Osteoblast (primary cell): ENCODE measurements at regions not wholly inside any gene's neighbourhood (a gene's known extent, or its start where the extent isn't known, plus 50 kb on each side); places are given as distances from the start of the nearest gene placed in this dataset.

Source experiments
- DNase-seq: peaks from one replicate; pipeline ENCODE4 v3.0.0; 2011; ENCODE audit warnings: low spot score, mixed read lengths; ENCODE audit not compliant: insufficient read length; ENCODE audit errors: missing footprints
- H2AFZ ChIP-seq: 2 replicates; pipeline ENCODE4 v1.6.0; 2011; ENCODE audit warnings: mild to moderate bottlenecking, low read length
- H3K27ac ChIP-seq: 2 replicates; pipeline ENCODE4 v1.5.1; 2011; ENCODE audit warnings: mild to moderate bottlenecking, low read depth, low read length, moderate library complexity
- H3K27me3 ChIP-seq: 2 replicates; pipeline ENCODE4 v1.6.0; 2012; ENCODE audit warnings: mild to moderate bottlenecking, control low read depth, inconsistent platforms, low read length, moderate library complexity; ENCODE audit not compliant: insufficient read depth
- H3K36me3 ChIP-seq: 2 replicates; pipeline ENCODE4 v1.5.1; 2011; ENCODE audit warnings: mild to moderate bottlenecking, low read length, control low read depth, moderate library complexity; ENCODE audit not compliant: insufficient read depth
- H3K4me1 ChIP-seq: 2 replicates; pipeline ENCODE4 v1.5.1; 2011; ENCODE audit warnings: mild to moderate bottlenecking, low read length, control low read depth, moderate library complexity; ENCODE audit not compliant: insufficient read depth
- H3K4me2 ChIP-seq: 2 replicates; pipeline ENCODE4 v1.6.0; 2011; ENCODE audit warnings: mild to moderate bottlenecking, low read length; ENCODE audit not compliant: insufficient read depth
- H3K4me3 ChIP-seq: fragments of 200-600 bp; sonication (generic); 3 replicates; pipeline ENCODE4 v1.5.1; 2012; ENCODE audit warnings: mild to moderate bottlenecking, low read length, inconsistent platforms; ENCODE audit not compliant: insufficient read depth
- H3K79me2 ChIP-seq: 2 replicates; pipeline ENCODE4 v1.6.0; 2012; ENCODE audit warnings: mild to moderate bottlenecking, low read length, control low read depth, inconsistent platforms; ENCODE audit not compliant: insufficient read depth
- H3K9me3 ChIP-seq: 2 replicates; pipeline ENCODE4 v1.5.1; 2011; ENCODE audit warnings: low read depth, low read length, control low read depth
- H4K20me1 ChIP-seq: 2 replicates; pipeline ENCODE4 v1.6.0; 2012; ENCODE audit warnings: mild to moderate bottlenecking, low read length, control low read depth; ENCODE audit not compliant: insufficient read depth
- CTCF ChIP-seq: IDR thresholded peaks from 2 replicates; pipeline ENCODE4 v1.5.1; 2011; ENCODE audit warnings: mild to moderate bottlenecking, low read depth, low read length, moderate library complexity; ENCODE audit errors: extremely low read depth

- DNase-seq, result no peak
- Histone ChIP-seq H3K27me3 (no peaks in the 10 kb centered on the region), H3K79me2 (no peaks in the 10 kb centered on the region), H4K20me1 (no peaks in the 10 kb centered on the region), H3K4me2 (no peak overlapping the region), H2AFZ (no peak overlapping the region), H3K36me3 (no peaks in the 10 kb centered on the region), H3K9me3 (peaks cover 4% of the 10 kb centered on the region), H3K27ac (no peak overlapping the region), H3K4me1 (no peaks in the 10 kb centered on the region), H3K4me3 (no peak overlapping the region)
- TF ChIP-seq CTCF, result no peak
Measured at GRCh38 chr18:30860741-30861140, 181.8 kb downstream of the DSC3 start.

DNA sequence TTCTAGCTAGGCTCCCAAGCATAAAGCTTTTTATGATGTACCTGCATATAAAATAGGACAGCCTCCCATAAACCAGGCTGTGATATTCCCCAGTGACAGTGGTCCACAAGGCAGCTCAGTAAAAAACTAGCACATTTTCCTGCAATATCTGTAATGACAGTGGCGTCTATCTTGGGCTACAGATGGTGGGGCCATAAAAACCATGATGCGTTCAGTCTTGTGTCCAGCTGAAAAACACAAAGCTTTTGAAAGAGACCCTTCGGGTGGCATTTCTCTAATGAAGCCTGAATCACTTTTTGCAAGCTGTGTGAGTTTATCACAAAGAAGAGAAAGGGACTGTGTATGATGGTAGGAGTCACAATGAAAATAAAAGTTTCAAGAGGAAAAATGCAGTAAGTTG lies 183.5 kb downstream of the DSC3 start:
- no peaks in the 10 kb centered on the region for H3K27me3 ChIP-seq
- no peaks in the 10 kb centered on the region for H3K36me3 ChIP-seq
- no peak overlapping the region for H2AFZ ChIP-seq
- H3K79me2 ChIP-seq, result no peaks in the 10 kb centered on the region
- H3K4me3 ChIP-seq, result no peak overlapping the region
- no peaks in the 10 kb centered on the region for H4K20me1 ChIP-seq
- peaks cover 4% of the 10 kb centered on the region for H3K9me3 ChIP-seq
- H3K4me1 ChIP-seq, result no peaks in the 10 kb centered on the region
- no peak for TF ChIP-seq CTCF
- H3K27ac ChIP-seq, result no peak overlapping the region
- no peak overlapping the region for H3K4me2 ChIP-seq
- DNase-seq, result no peak

- no peak for TF ChIP-seq CTCF
- H3K4me3 ChIP-seq, result no peak overlapping the region
- H3K4me2 ChIP-seq, result no peak overlapping the region
- H4K20me1 ChIP-seq, result no peaks in the 10 kb centered on the region
- no peaks in the 10 kb centered on the region for H3K36me3 ChIP-seq
- H3K27me3 ChIP-seq, result no peaks in the 10 kb centered on the region
- H2AFZ ChIP-seq, result no peak overlapping the region
- H3K79me2 ChIP-seq, result no peaks in the 10 kb centered on the region
- no peak for DNase-seq
- no peaks in the 10 kb centered on the region for H3K4me1 ChIP-seq
- peaks cover 2% of the 10 kb centered on the region for H3K9me3 ChIP-seq
- H3K27ac ChIP-seq, result no peak overlapping the region
Measured at GRCh38 chr18:30858560-30858959, 184.0 kb downstream of the DSC3 start.

DNA sequence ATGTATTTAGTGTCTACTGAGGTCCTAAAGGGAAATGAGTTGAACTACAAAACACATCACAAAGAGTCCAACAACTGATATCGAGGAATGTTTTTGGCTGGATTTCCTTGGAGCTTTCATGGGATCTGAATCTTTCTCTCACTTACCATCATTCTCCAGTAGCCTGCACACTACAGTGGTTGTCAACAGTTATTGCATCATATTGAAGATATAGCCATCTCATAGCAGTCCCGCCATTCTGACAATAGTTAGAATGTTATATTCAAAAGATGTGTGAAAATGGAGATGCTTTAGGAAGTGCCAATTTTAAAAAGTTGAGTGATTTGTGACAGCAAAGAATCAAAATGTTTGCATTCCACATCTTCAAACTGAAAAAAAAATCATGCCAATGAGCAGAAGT lies 186.8 kb downstream of the DSC3 start:
- no peak overlapping the region for H3K4me3 ChIP-seq
- no peak for DNase-seq
- H3K79me2 ChIP-seq, result no peaks in the 10 kb centered on the region
- H4K20me1 ChIP-seq, result no peaks in the 10 kb centered on the region
- TF ChIP-seq CTCF, result no peak
- H3K27ac ChIP-seq, result no peak overlapping the region
- no peak overlapping the region for H3K4me2 ChIP-seq
- no peaks in the 10 kb centered on the region for H3K27me3 ChIP-seq
- H3K36me3 ChIP-seq, result no peaks in the 10 kb centered on the region
- H3K4me1 ChIP-seq, result no peaks in the 10 kb centered on the region
- H3K9me3 ChIP-seq, result peaks cover 2% of the 10 kb centered on the region
- no peak overlapping the region for H2AFZ ChIP-seq
